Adrenal gland (tissue), 9 donors: ENCODE measurements at regions not wholly inside any gene's neighbourhood (a gene's known extent, or its start where the extent isn't known, plus 50 kb on each side); places are given as distances from the start of the nearest gene placed in this dataset.

Experiments used
- DNase-seq, 7 donors: peaks; one replicate each; pipeline ENCODE4 v3.0.0-alpha.2; 2019 to 2020
- H3K27ac ChIP-seq, 5 donors: fragments of 200-600 bp; sonication (generic) in 4 of 5; 1 replicate in 3 of 5; 2 replicates in 2 of 5; pipeline versions ENCODE4 v1.5.1 to v1.8.0; 2016 to 2020; ENCODE audit warnings: mild to moderate bottlenecking in 1 of 5
- H3K27me3 ChIP-seq: fragments of 200-600 bp; 2 replicates; pipeline ENCODE4 v1.8.0; 2021
- H3K36me3 ChIP-seq, 2 donors: fragments of 200-600 bp; replicated peaks in 1 of 2; 1 replicate in 1 of 2; 2 replicates in 1 of 2; pipeline versions ENCODE4 v1.5.1 to v1.8.0; 2018 to 2022
- H3K4me1 ChIP-seq, 2 donors: fragments of 200-600 bp; replicated peaks in 1 of 2; 1 replicate in 1 of 2; 2 replicates in 1 of 2; pipeline versions ENCODE4 v1.5.1 to v1.8.0; 2018 to 2021
- H3K4me3 ChIP-seq, 4 donors: fragments of 200-600 bp; sonication (generic) in 3 of 4; one replicate each; pipeline ENCODE4 v1.5.1; 2016 to 2018
- H3K9me3 ChIP-seq, 3 donors: fragments of 200-600 bp; sonication (generic) in 1 of 3; replicated peaks in 1 of 3; 1 replicate in 2 of 3; 2 replicates in 1 of 3; pipeline versions ENCODE4 v1.5.1 to v1.8.0; 2016 to 2021
- POLR2A ChIP-seq, 2 donors: fragments of 450-650 bp; IDR thresholded peaks; one replicate each; pipeline ENCODE4 v1.6.1; 2017; ENCODE audit warnings: antibody characterized with exemption in 2 of 2, mild to moderate bottlenecking in 2 of 2, moderate library complexity in 1 of 2
- WGBS, 4 donors: extraction: QIAGEN DNeasy Blood & Tissue Kit in 2 of 4; methylation state at CpG; one replicate each; pipeline versions ENCODE4 v1.1.5 to v1.1.7; 2013 to 2017; 5-methylcytosine and 5-hydroxymethylcytosine counted together
- intact Hi-C, 2 donors: fragments of 100-400 bp; cut with DNase I; formaldehyde crosslinking; loops; one replicate each; pipeline versions ENCODE4 v1.14.1 to v1.15.0; 2022 to 2023
- TF ChIP-seq, protein P1 (sequence below), 6 experiments: fragments of 450-650 bp in 4 of 6; fragments of 200-600 bp in 2 of 6; sonication (generic) in 1 of 6; IDR thresholded peaks; 1 replicate in 5 of 6; 2 replicates in 1 of 6; pipeline versions ENCODE4 v1.5.1 to v1.8.0; 2016 to 2021; ENCODE audit warnings: antibody characterized with exemption in 6 of 6, mild to moderate bottlenecking in 2 of 6, moderate library complexity in 1 of 6
- donor health status: healthy with polysubstance abuse.
- donor health status: Bipolar disorder and iron deficiency.
- donor health status: DM: yes; HTN: yes; CAD: no.
- donor health status: DM: no; HTN: no; CAD: no.
- donor health status: DM: no; HTN: no; CAD: no.

DNA sequence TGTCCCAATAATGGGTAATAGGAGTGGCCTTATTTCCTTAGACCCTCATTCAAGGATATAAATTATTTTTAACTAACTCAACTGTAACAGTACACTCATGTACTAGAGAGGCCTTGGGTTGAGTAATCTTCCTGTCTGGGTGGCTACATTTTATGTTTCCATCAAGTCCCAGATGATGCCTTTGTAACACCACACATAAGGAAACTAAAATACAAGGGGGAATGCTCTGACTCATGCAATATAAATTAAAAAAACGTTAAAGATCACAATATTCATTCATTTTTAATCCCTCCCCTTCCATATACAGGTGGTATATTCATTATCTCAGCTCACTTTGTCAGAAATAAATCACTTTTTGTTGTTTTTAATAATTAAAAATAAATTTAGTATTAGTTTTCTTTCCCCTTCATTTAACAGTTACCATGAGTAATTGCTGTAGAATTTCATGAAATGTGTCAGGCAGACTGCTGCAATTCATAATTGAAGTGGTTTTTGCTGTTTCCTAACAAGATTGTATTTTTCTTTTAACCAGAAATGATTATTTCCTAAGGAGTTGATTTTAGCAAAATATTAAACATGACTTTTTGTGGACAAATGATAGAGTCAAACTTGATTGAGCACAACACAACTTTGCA, 1403.6 kb downstream of the SUCLG1 start:
- Histone ChIP-seq H3K36me3 (no peaks in the 10 kb centered on the region), H3K4me3 (no peak overlapping the region), H3K4me1 (peaks cover 11 to 23% of the 10 kb centered on the region in 2 donors), H3K27me3 (no peaks in the 10 kb centered on the region), H3K27ac (no peak overlapping the region), H3K9me3 (peaks cover 0 to 3% (median 0%) of the 10 kb centered on the region in 3 donors)
- WGBS, 4 donors = 9 to 28% (median 19%) methylated on average over 1 of the region's 1 CpG
- TF ChIP-seq, protein P1, sequence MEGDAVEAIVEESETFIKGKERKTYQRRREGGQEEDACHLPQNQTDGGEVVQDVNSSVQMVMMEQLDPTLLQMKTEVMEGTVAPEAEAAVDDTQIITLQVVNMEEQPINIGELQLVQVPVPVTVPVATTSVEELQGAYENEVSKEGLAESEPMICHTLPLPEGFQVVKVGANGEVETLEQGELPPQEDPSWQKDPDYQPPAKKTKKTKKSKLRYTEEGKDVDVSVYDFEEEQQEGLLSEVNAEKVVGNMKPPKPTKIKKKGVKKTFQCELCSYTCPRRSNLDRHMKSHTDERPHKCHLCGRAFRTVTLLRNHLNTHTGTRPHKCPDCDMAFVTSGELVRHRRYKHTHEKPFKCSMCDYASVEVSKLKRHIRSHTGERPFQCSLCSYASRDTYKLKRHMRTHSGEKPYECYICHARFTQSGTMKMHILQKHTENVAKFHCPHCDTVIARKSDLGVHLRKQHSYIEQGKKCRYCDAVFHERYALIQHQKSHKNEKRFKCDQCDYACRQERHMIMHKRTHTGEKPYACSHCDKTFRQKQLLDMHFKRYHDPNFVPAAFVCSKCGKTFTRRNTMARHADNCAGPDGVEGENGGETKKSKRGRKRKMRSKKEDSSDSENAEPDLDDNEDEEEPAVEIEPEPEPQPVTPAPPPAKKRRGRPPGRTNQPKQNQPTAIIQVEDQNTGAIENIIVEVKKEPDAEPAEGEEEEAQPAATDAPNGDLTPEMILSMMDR (IDR thresholded peaks at IDR 0.05) = no peak
- TF ChIP-seq POLR2A (IDR thresholded peaks at IDR 0.05) = no peak
- intact Hi-C loops = no loop called here
- no peak for DNase-seq

DNA sequence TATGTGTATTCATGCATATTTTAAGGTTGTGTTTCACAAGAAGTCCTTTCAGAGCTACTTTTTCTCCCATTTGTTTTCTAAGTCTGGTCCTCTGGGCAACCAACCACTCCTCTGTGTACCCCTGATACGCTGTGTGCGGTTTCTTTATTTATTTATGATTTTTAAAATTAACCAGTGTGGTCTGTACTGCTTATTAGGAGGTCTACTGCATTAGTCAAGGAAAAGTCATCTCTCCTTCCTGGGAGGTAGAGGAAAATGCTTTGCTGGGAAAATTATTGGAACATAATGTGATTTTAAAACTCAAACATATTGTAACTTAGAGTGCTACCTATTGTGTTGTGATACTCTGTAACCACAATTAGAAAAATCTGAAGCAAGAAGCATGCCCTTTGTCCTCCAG, 1404.3 kb downstream of the SUCLG1 start:
- 74 to 95% (median 93%) methylated on average over 2 of the region's 2 CpGs for WGBS, 4 donors
- Histone ChIP-seq H3K4me1 (peaks cover 11 to 23% of the 10 kb centered on the region in 2 donors), H3K36me3 (no peaks in the 10 kb centered on the region), H3K27me3 (no peaks in the 10 kb centered on the region), H3K27ac (no peak overlapping the region), H3K4me3 (no peak overlapping the region), H3K9me3 (peaks cover 0 to 3% (median 0%) of the 10 kb centered on the region in 3 donors)
- TF ChIP-seq POLR2A (IDR thresholded peaks at IDR 0.05) = no peak
- TF ChIP-seq, protein P1 (IDR thresholded peaks at IDR 0.05) = no peak
- no peak for DNase-seq
- intact Hi-C loops = no loop called here

DNA sequence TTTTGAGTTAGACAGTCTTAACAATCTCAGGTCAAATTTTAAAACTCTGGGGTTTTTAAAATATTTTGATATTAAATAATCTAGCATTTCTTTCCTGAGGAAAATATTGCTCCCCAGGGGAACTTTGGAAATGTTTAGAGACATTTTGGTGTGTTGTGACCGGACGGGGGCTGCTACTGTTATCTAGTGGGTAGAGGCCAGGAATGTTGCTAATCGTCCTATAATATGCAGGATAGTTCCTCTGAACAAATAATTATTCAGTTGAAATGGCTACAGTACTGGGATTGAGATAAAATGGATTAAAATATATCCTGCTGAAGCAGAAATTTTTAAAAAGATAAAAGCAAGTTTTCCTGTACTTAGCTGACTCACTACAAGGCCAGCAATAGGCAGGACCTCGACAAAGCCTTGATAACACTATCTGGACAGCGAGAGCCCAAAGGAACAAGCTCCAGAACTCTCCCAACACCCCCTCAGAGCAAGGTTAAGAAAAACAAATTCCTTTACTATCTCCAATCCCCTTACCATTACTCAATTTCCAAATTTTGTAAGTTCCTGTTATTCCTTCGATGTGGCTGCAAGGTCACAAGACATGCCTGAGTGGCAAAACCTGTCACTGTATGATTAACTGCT, 1407.4 kb downstream of the SUCLG1 start:
- no peak for TF ChIP-seq POLR2A (IDR thresholded peaks at IDR 0.05)
- TF ChIP-seq, protein P1 (IDR thresholded peaks at IDR 0.05) = no peak
- peak in 5 of 7 donors; percentile 21 to 68 (median 37) for DNase-seq
- 23 to 42% (median 28%) methylated on average over 6 of the region's 6 CpGs for WGBS, 4 donors
- intact Hi-C loops = no loop called here
- Histone ChIP-seq H3K36me3 (no peaks in the 10 kb centered on the region), H3K27me3 (no peaks in the 10 kb centered on the region), H3K27ac (peak overlapping the region in 3 of 5 donors; percentile 32 to 46 (median 37)), H3K9me3 (peaks cover 0 to 3% (median 0%) of the 10 kb centered on the region in 3 donors), H3K4me1 (peaks cover 11 to 23% of the 10 kb centered on the region in 2 donors), H3K4me3 (no peak overlapping the region)

DNA sequence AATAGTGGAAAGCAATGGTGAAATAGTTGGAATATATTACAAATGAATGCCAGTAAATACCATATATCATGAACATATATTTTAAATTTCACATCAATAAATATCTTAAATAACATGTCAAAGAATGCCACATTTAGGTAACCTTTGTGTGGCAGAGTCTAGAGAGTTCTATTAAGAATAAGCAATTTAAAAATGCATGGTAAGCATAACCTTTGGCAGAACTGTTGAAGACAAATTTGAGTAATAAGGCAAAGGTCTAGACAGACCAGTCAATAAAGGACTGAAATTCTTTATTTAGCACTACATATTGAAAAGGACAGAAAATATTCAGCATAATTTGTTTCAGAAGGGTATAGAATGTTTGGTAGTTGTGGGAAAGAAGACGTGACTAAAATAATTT, 1417.0 kb downstream of the SUCLG1 start:
- H3K4me3 ChIP-seq = no peak overlapping the region
- H3K4me1 ChIP-seq = no peaks in the 10 kb centered on the region
- H3K27me3 ChIP-seq = peaks cover 3% of the 10 kb centered on the region
- intact Hi-C loops = no loop called here
- no peaks in the 10 kb centered on the region for H3K9me3 ChIP-seq
- DNase-seq = no peak
- no peak overlapping the region for H3K27ac ChIP-seq
- WGBS, 4 donors = 89 to 96% (median 93%) methylated on average over 1 of the region's 1 CpG
- TF ChIP-seq, protein P1 (IDR thresholded peaks at IDR 0.05) = no peak
- no peak for TF ChIP-seq POLR2A (IDR thresholded peaks at IDR 0.05)
- no peaks in the 10 kb centered on the region for H3K36me3 ChIP-seq
